ENCODE measurements at regions not wholly inside any gene's neighbourhood (a gene's known extent, or its start where the extent isn't known, plus 50 kb on each side); places are given as distances from the start of the nearest gene placed in this dataset.
"Not testable (repeated sequence)": the region's sequence is repeated elsewhere in the genome, so short reads cannot be mapped to it uniquely, and the experiment has no call there.

DNA sequence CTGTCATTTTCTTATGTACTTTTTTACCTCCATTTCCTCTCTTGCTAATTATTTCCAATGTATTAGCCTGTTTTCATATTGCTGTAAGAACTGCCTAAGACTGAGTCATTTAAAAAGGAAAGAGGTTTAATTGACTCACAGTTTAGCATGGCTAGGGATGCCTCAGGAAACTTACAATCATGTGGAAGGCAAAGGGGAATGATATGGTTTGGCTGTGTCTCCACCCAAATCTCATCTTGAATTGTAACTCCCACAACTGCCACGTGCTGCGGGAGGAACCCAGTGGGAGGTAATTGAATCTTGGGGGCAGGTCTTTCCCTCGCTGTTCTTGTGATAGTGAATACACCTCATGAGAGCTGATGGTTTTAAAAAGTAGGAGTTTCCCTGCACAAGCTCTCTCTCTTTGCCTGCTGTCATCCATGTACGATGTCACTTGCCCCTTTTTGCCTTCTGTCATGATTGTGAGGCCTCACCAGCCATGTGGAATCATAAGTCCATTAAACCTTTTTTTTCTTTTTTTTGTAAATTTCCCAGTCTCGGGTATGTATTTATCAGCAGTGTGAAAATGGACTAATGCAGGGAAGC, 870.0 kb upstream of the INTU start:
- no peak for DNase-seq

DNA sequence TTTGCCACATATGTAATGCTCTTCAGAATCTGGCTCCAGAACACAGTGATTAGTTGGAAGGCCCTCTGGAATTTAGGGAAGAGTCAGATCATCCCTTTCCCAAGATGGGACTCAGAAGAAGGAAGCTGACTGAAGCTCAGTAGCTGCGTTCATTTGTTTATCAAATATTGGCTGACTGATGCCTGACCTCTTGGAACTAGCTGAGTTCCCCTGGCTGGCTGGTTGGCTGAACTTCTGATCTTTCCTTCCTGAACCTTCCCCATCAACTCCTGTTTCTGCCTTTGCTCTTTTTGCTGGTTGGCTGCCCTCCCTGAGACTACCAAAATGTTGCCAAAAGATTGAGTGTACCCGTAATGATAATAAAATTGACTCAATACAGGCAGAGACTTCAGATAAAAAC, 866.5 kb upstream of the INTU start:
- DNase-seq = no peak

DNA sequence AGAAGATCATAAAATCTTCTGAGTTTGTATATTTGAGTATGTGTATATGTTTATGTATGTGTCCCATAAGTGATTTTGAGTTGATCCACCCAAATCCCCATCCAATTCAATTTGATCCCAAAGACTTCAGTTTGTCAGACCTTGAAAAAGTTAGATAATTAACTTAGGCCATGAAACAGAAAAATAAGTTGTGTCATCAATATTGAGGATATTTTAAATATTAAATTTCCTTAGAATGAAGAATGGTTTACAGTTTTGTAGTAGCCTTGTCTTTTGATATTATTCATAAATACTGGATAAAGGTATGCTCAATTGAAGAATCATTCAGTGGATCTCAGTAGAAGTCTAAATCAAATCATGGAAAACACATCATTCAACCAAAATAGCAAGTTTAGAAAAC, 864.4 kb upstream of the INTU start:
- DNase-seq = no peak

DNA sequence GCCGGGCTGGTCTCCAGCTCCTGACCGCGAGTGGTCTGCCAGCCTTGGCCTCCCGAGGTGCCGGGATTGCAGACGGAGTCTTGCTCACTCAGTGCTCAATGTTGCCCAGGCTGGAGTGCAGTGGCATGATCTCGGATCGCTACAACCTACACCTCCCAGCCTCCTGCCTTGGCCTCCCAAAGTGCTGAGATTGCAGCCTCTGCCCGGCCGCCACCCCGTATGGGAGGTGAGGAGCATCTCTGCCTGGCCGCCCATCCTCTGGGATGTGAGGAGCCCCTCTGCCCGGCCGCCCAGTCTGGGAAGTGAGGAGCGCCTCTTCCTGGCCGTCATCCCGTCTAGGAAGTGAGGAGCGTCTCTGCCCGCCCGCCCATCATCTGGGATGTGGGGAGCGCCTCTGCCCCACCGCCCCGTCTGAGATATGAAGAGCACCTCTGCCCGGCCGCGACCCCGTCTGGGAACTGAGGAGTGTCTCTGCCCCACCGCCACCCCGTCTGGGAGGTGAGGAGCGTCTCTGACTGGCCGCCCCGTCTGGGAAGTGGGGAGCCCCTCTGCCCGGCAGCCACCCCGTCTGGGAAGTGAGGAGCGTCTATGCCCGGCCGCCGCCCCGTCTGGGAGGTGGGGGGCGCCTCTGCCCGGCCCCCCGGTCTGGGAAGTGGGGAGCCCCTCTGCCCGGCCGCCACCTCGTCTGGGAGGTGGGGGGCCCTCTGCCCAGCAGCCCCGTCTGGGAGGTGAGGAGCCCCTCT, 861.8 kb upstream of the INTU start:
- not testable (repeated sequence) for DNase-seq

DNA sequence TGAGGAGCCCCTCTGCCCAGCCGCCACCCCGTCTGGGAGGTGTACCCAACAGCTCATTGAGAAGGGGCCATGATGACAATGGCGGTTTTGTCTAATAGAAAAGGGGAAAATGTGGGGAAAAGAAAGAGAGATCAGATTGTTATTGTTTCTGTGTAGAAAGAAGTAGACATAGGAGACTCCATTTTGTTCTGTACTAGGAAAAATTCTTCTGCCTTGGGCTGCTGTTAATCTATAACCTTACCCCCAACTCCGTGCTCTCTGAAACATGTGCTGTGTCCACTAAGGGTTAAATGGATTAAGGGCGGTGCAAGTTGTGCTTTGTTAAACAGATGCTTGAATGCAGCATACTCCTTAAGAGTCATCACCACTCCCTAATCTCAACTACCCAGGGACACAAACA, 861.1 kb upstream of the INTU start:
- peak; percentile 0 to 8 for DNase-seq

DNA sequence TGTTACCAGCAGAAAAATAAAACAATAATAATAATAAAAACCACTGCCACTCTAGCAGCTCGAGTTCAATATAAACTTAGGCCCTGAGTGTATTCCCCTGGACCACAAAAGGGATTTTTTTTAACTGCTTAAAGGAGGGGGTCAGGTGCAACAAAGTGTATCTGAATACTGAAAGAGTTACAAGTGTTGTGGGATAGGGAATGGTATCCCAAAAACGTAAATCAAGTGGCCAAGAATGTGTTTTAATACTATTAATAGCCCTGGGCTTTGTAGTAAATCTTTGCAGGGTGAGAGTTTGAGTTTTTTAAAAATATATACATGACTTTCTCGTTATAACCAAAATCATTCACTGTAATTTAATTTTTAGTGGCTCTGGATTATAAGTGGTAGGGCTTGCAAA, 860.1 kb upstream of the INTU start:
- DNase-seq = no peak

DNA sequence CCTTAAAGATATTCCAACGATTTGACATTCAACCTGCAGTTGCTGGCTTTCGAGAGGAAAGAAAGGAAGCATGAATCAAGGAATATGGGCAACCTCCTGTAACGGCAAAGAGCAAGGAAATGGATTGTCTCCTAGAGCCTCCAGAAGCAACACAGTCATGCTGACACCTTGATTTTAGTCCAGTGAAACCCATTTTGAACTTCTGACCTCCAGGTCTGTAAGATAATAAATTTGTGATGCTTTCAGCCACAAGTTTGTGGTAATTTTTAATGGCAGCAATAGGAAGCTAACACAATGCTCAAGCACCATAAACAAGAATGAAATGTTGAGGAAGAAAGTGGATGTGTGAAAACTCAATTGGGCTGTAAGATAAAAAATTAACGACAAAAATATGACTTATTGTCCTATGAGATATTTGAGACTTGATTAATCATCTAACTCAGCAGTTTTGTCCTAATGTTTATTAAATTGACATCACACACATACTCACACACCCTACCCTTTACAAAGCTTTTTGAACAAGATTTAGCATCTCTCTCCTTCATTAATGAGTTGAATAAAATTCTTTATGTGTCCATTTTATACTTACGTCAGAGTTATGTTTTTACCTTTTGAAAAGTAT, 857.2 kb upstream of the INTU start:
- no peak for DNase-seq

DNA sequence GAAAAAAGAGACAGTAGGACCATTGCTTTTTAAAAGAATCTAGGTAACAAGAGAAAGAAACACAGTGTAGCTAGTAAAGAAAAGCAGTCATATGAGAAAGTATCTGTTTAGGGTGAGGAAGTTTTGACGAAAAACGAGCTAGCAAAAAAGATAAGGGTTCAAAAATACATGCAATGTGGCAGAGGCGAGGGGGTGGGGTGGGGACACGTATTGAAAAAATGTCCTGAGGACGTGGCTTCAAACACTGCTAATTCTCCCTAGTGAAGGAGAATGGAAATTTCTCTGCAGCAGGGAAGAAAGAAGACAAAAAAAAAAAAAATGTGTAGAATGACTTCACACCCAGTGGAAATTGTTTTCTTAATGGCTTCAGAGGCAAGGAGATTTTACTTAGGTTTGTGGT, 856.4 kb upstream of the INTU start:
- no peak for DNase-seq

DNA sequence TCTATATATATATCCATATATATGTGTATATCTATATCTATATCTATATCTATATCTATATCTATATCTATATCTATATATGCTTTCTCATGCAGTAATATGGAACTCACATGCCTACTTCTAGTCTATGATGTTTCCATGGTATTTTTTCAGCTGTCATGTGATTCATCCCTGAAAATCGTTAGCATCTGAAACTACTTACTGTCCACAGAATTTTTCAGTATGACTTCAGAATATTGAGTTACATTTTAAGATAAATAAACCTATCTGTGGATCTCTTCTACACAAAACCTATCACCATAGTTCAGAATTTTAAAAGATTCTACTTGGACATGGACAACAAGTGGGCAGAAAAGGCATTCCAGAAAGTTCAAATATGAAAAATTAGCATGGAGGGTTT, 855.1 kb upstream of the INTU start:
- no peak for DNase-seq

DNA sequence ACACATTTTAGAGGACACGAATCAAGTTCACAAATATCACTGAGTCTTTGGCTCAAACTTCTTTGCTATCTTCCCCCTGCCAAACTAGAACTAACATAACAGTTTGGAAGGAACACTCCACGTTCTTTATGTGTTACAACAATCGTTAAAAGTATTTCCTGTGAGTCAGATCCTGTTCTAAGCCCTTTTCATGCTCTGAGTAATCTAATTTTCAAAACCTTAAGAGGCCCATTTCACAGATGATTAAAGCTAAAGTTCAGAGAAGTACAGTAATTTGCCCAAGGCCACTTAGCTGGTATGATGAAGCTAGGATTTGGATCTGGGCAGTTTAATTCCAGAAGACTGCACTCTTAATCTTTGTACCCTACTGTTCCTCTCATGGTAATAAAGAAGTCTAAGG, 854.4 kb upstream of the INTU start:
- no peak for DNase-seq

DNA sequence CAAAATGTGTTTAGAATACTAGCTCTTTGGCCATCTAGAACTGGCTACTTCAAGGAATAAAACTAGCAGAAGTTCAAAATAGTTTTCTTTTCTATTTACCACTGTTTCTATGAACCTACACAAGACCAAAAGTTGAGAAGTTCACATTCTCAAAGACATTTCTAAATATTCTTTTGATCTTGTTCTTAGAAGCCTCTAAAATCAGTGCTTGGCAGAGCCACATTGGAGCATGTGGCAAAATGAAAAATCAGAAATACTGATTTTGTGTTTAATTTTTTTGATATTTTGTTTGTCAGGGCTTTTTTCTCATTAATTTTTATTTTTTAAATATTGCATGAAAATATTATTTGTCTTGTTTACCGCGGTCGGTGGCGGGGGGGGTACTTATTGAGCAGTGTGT, 853.8 kb upstream of the INTU start:
- DNase-seq = no peak

DNA sequence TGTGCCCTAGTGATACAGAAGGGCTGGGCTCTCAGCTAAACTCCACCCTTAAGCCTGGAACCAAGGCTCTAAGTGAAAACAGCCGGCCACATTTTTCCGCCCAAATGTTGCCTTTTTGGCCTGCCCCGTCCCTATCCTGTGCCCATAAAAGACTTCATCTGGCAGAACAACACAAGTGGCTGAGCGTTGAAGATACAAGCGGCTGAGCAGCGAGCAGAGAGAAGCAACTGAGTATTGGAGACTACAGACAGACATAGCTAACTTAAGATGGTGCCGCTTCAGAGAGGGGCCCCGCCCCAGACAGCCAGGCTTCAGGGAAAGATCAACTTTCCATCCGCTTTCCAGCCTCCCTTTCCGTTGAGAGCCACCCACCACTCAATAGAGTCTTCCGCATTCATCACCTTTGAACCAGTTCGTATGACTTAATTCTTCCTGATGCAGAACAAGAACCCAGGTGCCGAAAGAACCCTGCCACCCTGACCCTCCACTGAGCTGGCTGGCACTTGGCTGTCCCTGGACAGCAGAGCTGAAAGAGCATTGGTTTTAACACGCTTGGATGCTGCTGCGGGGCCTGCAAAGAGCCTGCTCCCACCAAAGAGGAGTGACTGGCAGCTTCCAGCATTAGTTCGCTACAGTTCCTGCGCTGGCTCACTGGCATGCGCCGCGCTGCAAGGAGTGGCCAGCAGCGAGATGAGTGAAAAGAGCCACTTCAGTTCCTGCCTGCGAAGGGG, 853.2 kb upstream of the INTU start:
- DNase-seq = no peak

DNA sequence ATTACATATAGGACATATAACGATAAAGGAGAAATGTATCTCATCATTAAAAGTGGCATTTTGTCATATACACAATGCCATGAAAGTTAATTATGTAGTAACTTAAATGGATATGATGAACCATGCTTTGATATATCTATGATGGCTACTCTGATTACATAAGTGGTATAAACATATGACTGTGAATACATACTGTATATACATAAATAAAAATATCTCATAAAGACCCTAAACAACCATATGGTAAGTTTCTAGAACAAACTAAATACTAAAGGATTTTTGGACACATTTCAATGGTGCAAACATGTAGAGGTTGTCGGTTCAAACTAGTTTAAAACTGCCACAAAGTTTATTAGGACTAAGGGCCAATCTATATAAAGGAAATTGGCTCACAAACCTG, 849.6 kb upstream of the INTU start:
- DNase-seq = no peak

DNA sequence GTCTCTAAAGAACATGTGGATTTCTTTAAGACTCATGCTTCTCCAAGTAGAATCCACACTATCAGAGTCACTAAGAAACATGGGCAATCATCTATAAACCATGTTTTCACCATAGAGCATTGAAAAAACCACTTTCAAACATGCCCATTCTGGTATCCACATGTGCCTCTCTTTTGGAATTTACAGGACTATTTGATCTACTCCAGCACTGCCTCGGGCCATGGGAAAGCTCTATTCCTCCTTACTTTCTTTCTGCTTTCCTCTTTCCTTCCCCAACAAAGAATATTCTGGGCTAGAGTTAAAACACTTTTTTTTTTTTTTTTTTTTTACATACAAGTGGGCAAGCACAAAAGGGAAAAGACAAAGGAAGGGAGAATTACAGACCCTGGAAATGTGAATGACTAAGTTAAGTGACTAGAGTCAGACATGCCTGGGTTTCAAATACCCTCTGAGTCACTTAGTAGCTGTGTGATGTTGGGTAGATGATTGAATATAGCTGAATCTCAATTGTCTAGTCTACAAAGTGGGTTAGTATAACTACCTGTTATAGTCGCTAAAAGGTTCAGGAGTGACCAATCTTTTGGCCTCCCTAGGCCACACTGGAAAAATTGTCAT, 847.7 kb upstream of the INTU start:
- DNase-seq = no peak

DNA sequence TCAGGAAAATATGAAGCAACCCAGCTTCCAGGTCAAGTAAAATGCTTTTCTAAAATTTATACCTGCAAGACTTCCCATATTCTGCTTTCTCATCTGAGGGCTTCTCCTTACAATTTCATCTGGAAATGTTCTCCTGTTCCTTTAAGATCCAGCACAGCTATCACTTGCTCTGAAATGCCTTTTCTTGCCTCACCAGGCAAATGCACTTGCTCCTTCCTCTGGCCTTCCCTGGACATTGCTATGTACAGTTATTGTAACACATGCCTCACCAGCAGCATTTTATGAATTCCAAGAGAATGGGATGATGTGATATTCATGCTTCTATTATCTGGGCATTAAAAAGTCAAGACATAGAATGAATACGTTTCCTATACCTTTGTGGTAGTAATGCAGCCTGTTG, 842.1 kb upstream of the INTU start:
- no peak for DNase-seq

DNA sequence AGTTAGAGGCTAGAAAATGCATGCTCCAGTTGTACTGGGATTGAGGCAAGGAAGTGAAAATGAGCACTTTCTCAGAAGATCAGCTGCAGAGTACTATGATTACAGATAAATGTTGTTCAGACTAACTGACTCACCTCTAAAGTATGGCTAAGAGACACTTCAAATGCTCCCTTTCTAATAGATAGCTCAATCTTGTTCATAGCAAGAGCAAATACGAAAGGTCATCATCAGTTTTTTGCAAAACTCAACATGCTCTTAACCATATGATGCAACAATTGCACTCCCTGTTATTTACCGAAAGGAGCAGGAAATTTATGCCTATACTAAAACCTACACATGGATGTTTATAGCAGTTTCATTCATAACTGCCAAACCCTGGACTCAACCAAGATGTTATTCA, 838.4 kb upstream of the INTU start:
- DNase-seq = no peak

DNA sequence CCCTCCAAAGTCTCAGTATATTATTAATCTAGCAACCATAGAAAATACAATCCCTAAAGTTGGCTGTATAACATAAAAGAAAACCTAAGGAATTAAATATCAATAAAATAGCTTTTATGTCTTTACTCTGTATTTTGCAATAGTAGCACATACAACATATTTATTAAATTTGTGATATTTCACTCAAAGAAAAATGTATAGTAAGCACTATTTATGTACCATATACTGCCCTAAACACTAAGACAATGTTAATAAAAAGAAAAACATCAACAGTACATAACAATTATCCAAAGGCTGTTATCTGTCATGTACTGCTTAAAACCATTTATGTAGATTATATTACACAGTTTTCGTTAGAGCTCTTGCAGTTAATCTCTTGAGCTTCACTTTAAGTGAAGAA, 834.5 kb upstream of the INTU start:
- DNase-seq = peak in 1 of 2 experiments; percentile 7

DNA sequence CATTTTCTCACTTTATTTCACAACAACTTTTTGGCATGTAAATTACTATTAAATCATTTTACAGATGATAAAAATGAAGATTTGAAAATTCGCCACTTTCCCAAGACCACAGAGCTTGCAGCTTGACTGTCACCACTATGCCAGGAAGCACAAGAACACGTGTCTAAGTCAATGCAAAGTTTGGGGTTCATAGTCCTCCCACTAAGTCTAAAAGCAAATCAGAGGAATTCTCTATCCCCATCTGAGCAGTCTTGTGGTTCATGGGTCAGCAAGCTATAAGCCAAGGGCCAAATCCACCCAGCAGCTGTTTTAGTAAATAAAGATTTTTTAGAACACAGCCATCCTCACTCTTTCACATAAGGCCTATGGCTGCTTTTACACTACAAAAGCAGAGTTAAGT, 833.3 kb upstream of the INTU start:
- DNase-seq = no peak

DNA sequence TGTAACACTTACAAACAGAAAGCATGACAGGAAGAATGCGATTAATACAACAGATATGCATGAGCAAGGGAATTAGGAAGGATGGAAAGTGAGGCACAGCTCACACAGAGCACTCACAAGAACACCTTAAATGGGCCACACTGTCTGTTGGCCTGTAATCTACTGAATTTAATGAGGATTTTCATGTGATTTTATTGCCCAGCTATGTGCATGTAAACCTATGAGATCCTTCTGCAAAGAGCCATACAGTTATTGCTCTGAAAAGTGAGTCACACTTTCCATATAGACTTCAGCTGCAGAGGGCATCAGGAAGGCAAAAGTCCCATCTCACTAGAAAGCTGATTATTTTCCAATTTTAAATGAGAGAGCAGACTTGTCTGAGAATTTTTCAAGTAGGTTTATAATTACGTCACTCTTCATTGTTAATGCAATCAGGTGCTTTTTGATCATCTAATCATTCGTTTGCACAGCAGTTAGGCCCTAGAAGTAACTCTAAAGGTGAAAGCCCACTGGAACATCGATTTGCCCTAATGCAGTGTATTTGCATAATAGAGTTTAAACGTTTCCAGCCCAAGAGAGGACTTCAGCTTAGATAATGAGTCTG, 832.7 kb upstream of the INTU start:
- DNase-seq = no peak

DNA sequence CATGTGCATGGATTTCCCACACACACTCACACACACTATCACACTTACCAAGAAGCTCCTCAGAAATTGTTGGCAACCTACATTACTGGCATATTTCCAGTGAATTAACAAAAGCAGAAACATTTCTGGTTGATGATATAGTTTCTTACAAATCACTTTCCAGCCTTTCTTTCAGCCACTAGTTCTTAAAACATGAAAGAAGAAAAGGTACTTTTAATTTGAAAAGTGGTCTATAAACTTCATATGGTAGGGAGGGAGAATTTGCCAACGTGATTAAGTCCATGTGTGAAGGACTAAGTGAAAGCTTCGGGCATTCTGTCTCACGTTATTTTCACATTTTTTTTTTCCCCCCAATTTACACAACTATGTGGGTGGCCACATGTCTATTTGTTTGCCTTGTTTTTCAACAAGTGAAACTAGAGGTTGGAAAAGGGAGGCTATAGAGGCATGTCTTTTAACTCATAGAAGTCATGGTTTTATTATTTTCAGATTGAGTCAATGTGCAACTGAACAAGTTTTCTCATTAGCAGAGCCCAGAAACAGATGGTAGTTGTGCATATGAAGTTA, 832.1 kb upstream of the INTU start:
- no peak for DNase-seq

DNA sequence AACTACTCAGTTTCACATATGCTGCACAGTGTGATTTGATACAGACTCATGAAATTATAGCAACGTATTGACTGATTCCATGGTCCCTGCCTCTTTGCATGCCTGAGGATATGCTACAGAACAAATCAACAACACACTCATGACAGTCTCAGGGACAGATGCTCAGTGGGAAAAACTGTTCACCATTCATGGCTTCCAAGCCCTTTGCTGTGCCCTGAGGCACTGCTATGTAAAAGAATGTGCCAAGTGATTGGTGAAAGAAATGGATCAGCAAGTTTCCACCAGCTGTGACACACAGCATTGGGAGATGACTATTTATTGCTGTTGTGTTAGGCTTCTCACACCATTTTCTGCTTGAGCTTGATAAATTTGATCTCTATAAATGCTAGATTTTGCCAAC, 825.6 kb upstream of the INTU start:
- no peak for DNase-seq

DNA sequence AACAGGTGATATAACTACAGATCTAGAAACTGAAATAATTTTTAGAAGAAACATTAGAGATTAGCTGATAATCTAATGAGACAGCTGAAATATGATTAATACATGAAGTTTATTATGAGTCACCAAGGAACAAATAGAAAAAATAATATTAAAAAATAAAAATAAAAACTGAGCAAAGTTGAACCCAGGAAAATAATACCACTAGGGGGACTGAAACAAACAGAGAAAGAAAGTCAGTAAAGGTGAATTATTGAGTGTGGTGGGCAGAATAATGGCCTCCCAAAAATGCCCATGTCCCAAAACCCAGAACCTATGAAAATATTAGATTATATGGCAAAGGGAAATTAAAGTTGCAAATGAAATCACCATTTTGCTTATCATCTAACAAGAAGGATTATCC, 820.7 kb upstream of the INTU start:
- DNase-seq = no peak

DNA sequence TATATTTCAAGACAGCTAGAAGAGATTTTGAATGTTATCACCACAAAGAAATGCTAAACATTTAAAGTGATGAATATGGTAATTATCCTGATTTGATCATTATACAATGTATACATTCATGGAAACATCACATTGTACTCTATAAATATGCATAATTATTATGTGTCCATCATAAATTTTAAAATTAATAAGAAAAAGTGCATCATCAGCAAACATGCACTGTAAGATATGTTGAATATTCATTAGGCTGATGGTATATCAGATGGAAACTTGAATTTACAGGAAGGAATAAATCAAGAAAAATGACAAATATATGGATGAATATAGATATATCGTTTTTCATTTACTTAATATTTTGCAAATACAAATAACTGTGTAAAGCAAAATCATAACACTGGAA, 812.1 kb upstream of the INTU start:
- no peak for DNase-seq
